HG02852 (cell line): ENCODE measurements at regions not wholly inside any gene's neighbourhood (a gene's known extent, or its start where the extent isn't known, plus 50 kb on each side); places are given as distances from the start of the nearest gene placed in this dataset.
"Not testable (repeated sequence)": the region's sequence is repeated elsewhere in the genome, so short reads cannot be mapped to it uniquely, and the experiment has no call there.

Experiments used
- ATAC-seq: cut with Tn5 transposase; IDR thresholded peaks from one replicate; pipeline ENCODE4 v1.9.1; 2021; ENCODE audit warnings: mild to moderate bottlenecking, moderate library complexity; ENCODE audit not compliant: unreplicated experiment

- no peak for ATAC-seq
These were observed 2695.0 kb upstream of the DEFB115 start for GRCh38 chr20:28562510-28562898.

- not testable (repeated sequence) for ATAC-seq
These were observed 2694.5 kb upstream of the DEFB115 start for GRCh38 chr20:28562899-28563521.

GRCh38 chr20:28564024-28564423, 2693.4 kb upstream of the DEFB115 start:
- ATAC-seq, result not testable (repeated sequence)

GRCh38 chr20:28564688-28565463, 2692.6 kb upstream of the DEFB115 start:
- ATAC-seq, result not testable (repeated sequence)

- not testable (repeated sequence) for ATAC-seq
These were observed 2681.5 kb upstream of the DEFB115 start for GRCh38 chr20:28575991-28576390.

- ATAC-seq, result not testable (repeated sequence)
These were observed 2665.8 kb upstream of the DEFB115 start for GRCh38 chr20:28591680-28592079.

- ATAC-seq, result not testable (repeated sequence)
These were observed 2664.1 kb upstream of the DEFB115 start for GRCh38 chr20:28593383-28593782.

- ATAC-seq, result not testable (repeated sequence)
These were observed 2663.0 kb upstream of the DEFB115 start for GRCh38 chr20:28594476-28594875.

GRCh38 chr20:28602006-28602402, 2655.5 kb upstream of the DEFB115 start:
- ATAC-seq, result not testable (repeated sequence)

- peak; percentile 97 for ATAC-seq
These were observed 2654.9 kb upstream of the DEFB115 start for GRCh38 chr20:28602403-28603217.

GRCh38 chr20:28603218-28603577, 2654.3 kb upstream of the DEFB115 start:
- ATAC-seq, result not testable (repeated sequence)

GRCh38 chr20:28616354-28616753, 2641.1 kb upstream of the DEFB115 start:
- no peak for ATAC-seq

- ATAC-seq, result not testable (repeated sequence)
These were observed 2637.4 kb upstream of the DEFB115 start for GRCh38 chr20:28619956-28620651.

- not testable (repeated sequence) for ATAC-seq
These were observed 2632.4 kb upstream of the DEFB115 start for GRCh38 chr20:28625112-28625511.

- not testable (repeated sequence) for ATAC-seq
These were observed 2616.6 kb upstream of the DEFB115 start for GRCh38 chr20:28640831-28641230.
